GM06990 (cell line): ENCODE measurements at regions not wholly inside any gene's neighbourhood (a gene's known extent, or its start where the extent isn't known, plus 50 kb on each side); places are given as distances from the start of the nearest gene placed in this dataset.

ENCODE experiments used
- DNase-seq: peaks from one replicate; pipeline ENCODE4 v3.0.0-alpha.2; 2011; ENCODE audit not compliant: insufficient read length; ENCODE audit errors: extremely low read depth
- H3K27me3 ChIP-seq: replicated peaks from 2 replicates; pipeline ENCODE4 v1.6.0; 2011; ENCODE audit warnings: low read length; ENCODE audit not compliant: control insufficient read depth, insufficient read depth
- H3K36me3 ChIP-seq: 2 replicates; pipeline ENCODE4 v1.5.1; 2011; ENCODE audit warnings: low read length; ENCODE audit not compliant: control insufficient read depth, insufficient read depth
- H3K4me3 ChIP-seq: replicated peaks from 2 replicates; pipeline ENCODE4 v1.5.1; 2011; ENCODE audit warnings: low read depth, mild to moderate bottlenecking, control low read depth, low read length
- TF ChIP-seq, protein P1 (sequence below): IDR thresholded peaks from 2 replicates; pipeline ENCODE4 v1.5.1; 2011; ENCODE audit warnings: low read length, control low read depth, mild to moderate bottlenecking, inconsistent platforms; ENCODE audit not compliant: insufficient read depth, poor library complexity, severe bottlenecking

- H3K4me3 ChIP-seq, result no peak overlapping the region
- DNase-seq, result no peak
- TF ChIP-seq, protein P1, sequence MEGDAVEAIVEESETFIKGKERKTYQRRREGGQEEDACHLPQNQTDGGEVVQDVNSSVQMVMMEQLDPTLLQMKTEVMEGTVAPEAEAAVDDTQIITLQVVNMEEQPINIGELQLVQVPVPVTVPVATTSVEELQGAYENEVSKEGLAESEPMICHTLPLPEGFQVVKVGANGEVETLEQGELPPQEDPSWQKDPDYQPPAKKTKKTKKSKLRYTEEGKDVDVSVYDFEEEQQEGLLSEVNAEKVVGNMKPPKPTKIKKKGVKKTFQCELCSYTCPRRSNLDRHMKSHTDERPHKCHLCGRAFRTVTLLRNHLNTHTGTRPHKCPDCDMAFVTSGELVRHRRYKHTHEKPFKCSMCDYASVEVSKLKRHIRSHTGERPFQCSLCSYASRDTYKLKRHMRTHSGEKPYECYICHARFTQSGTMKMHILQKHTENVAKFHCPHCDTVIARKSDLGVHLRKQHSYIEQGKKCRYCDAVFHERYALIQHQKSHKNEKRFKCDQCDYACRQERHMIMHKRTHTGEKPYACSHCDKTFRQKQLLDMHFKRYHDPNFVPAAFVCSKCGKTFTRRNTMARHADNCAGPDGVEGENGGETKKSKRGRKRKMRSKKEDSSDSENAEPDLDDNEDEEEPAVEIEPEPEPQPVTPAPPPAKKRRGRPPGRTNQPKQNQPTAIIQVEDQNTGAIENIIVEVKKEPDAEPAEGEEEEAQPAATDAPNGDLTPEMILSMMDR, result no peak
- no peaks in the 10 kb centered on the region for H3K27me3 ChIP-seq
- H3K36me3 ChIP-seq, result no peaks in the 10 kb centered on the region
Measured at GRCh38 chr7:86592185-86592584, 51.5 kb upstream of the GRM3 start.

GRCh38 chr7:86574006-86574405 is 69.7 kb upstream of the GRM3 start:
- DNase-seq, result no peak
- TF ChIP-seq, protein P1, result no peak
- Histone ChIP-seq H3K36me3 (no peaks in the 10 kb centered on the region), H3K4me3 (no peak overlapping the region), H3K27me3 (no peaks in the 10 kb centered on the region)

DNA sequence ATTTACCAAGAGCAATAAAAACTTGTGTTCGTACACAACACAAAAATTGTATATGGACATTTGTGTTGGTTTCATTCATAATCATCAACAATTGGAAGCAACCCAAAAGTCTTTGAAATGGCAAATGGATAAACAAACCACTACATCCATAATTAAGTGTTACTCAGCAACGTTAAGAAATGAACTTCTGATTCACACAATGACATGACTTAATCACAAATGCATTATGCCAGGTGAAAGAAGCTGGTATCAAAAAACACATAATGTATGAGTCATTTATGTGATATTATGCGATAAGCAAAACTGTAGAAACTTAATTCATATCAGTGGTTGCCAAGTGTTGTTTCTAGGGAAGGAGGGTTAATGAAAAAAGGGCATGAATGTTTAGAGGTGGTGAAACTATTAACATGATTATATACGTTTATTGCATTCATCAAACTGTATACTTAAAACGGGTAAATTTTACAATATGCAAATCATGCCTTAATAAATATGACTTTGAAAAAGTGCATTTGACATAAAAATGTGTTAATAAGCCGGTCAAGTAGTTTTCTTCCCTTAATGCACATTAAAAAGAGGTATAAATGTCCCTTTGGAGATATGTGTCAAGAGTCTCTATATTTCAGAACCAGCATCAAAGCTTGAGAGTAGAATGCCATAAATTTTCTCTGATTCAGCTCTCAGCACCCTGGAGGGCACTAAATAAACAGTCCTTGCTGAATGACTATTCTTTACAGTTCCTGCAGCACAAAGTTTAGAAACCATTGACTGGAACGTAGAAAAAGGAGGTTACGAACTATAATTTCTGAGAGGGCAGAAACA is 84.8 kb upstream of the GRM3 start:
- H3K4me3 ChIP-seq, result no peak overlapping the region
- no peaks in the 10 kb centered on the region for H3K27me3 ChIP-seq
- TF ChIP-seq, protein P1, result no peak
- DNase-seq, result no peak
- no peaks in the 10 kb centered on the region for H3K36me3 ChIP-seq

DNA sequence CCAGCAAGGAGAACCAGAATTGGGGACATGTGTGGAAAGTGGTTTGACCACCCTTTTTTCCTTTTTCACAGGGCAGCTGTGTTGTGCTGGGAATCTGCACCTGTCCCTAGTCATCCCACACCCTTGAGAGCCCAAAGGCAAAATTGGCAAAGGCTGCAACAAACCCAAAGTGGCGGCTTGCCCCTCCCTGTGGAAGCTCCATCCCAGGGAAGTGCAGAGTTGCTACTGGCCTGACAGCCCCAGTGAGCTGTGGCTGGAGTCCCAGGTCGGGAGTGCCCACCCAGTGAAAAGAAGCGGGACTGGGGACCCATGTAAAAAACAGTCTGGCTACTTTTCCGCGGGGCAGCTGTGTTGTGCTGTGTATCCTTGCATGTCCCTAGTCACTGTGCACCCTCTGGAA is 109.1 kb upstream of the GRM3 start:
- no peaks in the 10 kb centered on the region for H3K27me3 ChIP-seq
- H3K36me3 ChIP-seq, result no peaks in the 10 kb centered on the region
- no peak overlapping the region for H3K4me3 ChIP-seq
- DNase-seq, result no peak
- TF ChIP-seq, protein P1, result no peak

- DNase-seq, result no peak
- TF ChIP-seq, protein P1, result no peak
- Histone ChIP-seq H3K36me3 (no peaks in the 10 kb centered on the region), H3K27me3 (no peaks in the 10 kb centered on the region), H3K4me3 (no peak overlapping the region)
Measured at GRCh38 chr7:86504229-86504628, 139.5 kb upstream of the GRM3 start.

DNA sequence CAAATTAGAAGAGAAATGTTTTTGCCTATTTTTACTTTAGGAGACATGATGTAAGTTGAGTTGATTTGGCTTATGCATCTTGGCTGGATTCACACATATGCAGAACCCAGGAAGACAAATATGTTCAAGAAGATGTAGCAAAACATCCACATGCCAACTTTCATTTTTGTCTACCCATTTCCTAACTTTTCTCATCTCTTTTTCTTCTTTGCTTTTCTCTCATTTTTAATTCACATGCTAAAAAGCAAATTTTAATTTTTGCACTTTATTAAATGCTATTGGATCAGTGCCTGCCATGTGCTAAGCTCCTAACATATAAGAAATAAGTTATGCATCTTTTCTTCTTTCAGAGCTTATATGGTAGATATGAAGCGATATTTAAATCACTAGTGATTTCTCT is 143.7 kb upstream of the GRM3 start:
- H3K36me3 ChIP-seq, result no peaks in the 10 kb centered on the region
- TF ChIP-seq, protein P1, result no peak
- H3K27me3 ChIP-seq, result no peaks in the 10 kb centered on the region
- no peak for DNase-seq
- no peak overlapping the region for H3K4me3 ChIP-seq
